NCI-H1092 (cell line): ENCODE measurements at regions not wholly inside any gene's neighbourhood (a gene's known extent, or its start where the extent isn't known, plus 50 kb on each side); places are given as distances from the start of the nearest gene placed in this dataset.

Experiments
- DNase-seq: peaks from one replicate; lab custom pipeline; 2025; lab: John Stamatoyannopoulos, UW

GRCh38 chr2:173819852-173820251 is 145.3 kb downstream of the SP3 start:
- no peak for DNase-seq

DNA sequence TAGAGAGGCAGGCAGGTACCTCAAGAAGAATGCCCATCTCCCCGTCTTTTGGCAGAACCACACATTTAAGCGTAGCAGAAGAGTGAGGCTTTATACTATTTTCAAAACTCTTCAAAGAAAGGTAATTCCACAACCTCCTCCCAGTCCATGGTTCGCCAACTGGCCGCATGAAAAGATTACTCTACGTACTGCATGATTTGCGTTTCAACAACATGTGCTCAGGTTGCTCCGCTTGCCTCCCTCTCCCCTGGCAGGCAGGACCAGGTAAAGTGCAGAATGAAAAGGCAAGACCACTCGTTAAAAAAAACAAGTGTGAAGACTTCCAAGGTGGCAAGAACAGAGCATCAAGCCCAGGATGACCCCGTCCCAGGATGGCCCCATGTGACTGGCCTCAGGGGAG is 143.7 kb downstream of the SP3 start:
- no peak for DNase-seq

GRCh38 chr2:173822889-173823542 is 142.2 kb downstream of the SP3 start:
- no peak for DNase-seq

- no peak for DNase-seq
These were observed 141.6 kb downstream of the SP3 start for GRCh38 chr2:173823543-173823939.

GRCh38 chr2:173828189-173829142 is 136.7 kb downstream of the SP3 start:
- DNase-seq: no peak

- DNase-seq: no peak
These were observed 135.4 kb downstream of the SP3 start for GRCh38 chr2:173829727-173830126.

- no peak for DNase-seq
These were observed 135.0 kb downstream of the SP3 start for GRCh38 chr2:173830170-173830569.

GRCh38 chr2:173831312-173832229 is 133.6 kb downstream of the SP3 start:
- no peak for DNase-seq

- no peak for DNase-seq
These were observed 131.0 kb downstream of the SP3 start for GRCh38 chr2:173834141-173834540.

DNA sequence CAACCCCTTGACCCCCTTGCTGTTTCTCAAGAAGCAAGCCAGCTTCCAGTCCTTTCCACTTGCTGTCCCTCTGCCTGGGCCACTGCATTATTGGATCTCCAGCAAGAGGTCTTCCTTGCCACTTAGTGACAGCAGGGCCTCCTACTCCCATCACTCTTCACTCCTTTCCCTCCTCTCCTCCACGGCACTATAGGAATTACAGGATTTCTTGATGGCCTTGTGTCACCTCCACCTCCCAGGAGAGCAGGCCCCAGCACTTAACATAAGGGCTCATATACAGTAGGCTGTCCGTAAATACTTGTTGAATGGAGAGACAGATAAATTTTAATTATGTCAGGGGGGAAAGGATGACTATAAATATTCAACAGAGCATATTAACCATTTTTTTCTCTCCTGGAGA is 129.4 kb downstream of the SP3 start:
- DNase-seq: no peak

DNA sequence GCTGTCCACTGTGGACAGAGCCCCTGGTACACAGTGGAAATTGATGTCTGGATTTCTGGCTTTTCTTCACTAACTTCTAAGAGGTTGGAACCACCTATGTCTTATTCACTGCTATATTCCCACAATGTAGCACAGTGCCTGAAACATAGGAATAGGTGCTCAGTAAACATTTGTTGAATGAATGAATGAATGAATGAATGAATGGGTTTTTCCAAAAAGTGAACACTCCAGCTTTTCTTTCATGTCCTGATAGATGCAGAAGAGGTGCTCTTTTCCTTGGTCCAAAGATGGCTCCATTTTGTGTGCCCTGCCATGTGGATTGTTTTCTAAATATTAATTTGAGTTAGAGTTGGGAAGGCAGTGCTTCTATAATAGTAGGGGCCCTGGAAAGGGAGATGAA is 124.1 kb downstream of the SP3 start:
- no peak for DNase-seq

DNA sequence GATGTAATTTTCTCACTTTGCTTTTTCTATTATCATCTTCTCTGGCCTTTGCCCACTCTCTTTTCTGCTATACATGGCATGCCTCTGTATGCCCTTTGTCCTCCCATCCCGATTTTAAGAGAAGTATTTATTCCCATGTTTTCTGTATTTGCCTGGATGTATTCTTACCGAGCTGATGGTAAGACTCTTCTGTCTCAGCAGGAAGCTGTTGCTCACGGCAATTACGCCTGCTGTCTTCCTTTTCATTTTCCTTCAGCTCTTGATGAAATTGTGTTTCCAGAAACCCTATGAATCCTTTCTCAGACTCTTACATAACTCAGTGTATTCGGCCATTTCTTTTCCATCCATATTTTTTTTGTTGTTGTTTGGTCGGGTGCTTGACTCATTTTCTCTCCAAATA is 121.6 kb downstream of the SP3 start:
- DNase-seq: no peak

DNA sequence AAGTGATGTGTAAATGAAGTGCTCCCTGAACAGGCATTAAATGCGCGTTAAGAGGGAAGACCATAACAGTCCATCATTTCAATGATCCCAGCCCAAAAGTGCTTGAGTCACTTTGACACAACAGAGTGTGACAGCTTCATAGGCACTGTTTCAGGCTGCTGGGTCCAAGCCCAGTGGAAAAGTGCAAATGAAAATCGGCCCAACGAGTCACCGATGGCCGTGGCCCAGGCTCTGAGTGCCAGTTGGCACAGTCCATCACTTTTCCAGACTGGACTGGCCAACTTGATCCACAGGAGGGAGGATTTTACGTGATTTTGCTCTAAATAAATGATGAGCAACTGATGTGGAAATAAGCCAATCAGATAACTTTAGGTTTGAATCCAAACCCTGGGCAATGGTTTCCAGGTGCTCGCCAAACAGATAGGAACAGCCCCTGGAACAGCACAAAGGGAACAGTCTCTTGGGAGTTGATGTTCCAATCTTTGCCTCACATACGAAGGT is 114.0 kb downstream of the SP3 start:
- no peak for DNase-seq

- DNase-seq: no peak
These were observed 111.0 kb downstream of the SP3 start for GRCh38 chr2:173854141-173854540.

GRCh38 chr2:173854840-173855239 is 110.3 kb downstream of the SP3 start:
- no peak for DNase-seq

GRCh38 chr2:173855661-173856060 is 109.5 kb downstream of the SP3 start:
- no peak for DNase-seq
